Cardiac muscle cell (in vitro differentiated cells and primary cell): ENCODE measurements at regions not wholly inside any gene's neighbourhood (a gene's known extent, or its start where the extent isn't known, plus 50 kb on each side); places are given as distances from the start of the nearest gene placed in this dataset.
A peak's percentile ranks its signal among the peaks of the same experiment; 100 is the strongest.

Experiments
- DNase-seq, 2 donors: peaks; one replicate each; pipeline versions ENCODE4 v3.0.0 to v3.0.0-alpha.2; 2010 to 2017; ENCODE audit warnings: low read depth in 1 of 2, low spot score in 1 of 2
- H3K27ac ChIP-seq: fragments of 200-600 bp; sonication (generic); 2 replicates; pipeline ENCODE4 v1.5.1; 2016
- H3K27me3 ChIP-seq: fragments of 200-600 bp; sonication (generic); 2 replicates; pipeline ENCODE4 v1.6.0; 2016; ENCODE audit warnings: control low read depth
- H3K36me3 ChIP-seq: fragments of 200-600 bp; sonication (generic); 2 replicates; pipeline ENCODE4 v1.5.1; 2016; ENCODE audit warnings: control low read depth
- H3K4me1 ChIP-seq: fragments of 200-600 bp; sonication (generic); 2 replicates; pipeline ENCODE4 v1.8.1; 2017; ENCODE audit warnings: low read depth, mild to moderate bottlenecking, mixed run types
- H3K4me3 ChIP-seq: fragments of 200-600 bp; sonication (generic); 2 replicates; pipeline ENCODE4 v1.5.1; 2016; ENCODE audit warnings: mild to moderate bottlenecking
- H3K9me3 ChIP-seq: fragments of 200-600 bp; sonication (generic); 2 replicates; pipeline ENCODE4 v1.5.1; 2017; ENCODE audit warnings: low read depth, mild to moderate bottlenecking, control low read depth
- CTCF ChIP-seq: IDR thresholded peaks from 2 replicates; pipeline ENCODE4 v1.5.1; 2012; ENCODE audit warnings: low read depth, mild to moderate bottlenecking, low read length

GRCh38 chr11:29306527-29306926, 710.3 kb downstream of the KCNA4 start:
- Histone ChIP-seq H3K27me3 (no peaks in the 10 kb centered on the region), H3K27ac (no peak overlapping the region), H3K4me3 (no peak overlapping the region), H3K9me3 (no peaks in the 10 kb centered on the region), H3K4me1 (no peaks in the 10 kb centered on the region), H3K36me3 (no peaks in the 10 kb centered on the region)
- no peak for TF ChIP-seq CTCF
- peak in 1 of 2 donors; percentile 92 for DNase-seq

DNA sequence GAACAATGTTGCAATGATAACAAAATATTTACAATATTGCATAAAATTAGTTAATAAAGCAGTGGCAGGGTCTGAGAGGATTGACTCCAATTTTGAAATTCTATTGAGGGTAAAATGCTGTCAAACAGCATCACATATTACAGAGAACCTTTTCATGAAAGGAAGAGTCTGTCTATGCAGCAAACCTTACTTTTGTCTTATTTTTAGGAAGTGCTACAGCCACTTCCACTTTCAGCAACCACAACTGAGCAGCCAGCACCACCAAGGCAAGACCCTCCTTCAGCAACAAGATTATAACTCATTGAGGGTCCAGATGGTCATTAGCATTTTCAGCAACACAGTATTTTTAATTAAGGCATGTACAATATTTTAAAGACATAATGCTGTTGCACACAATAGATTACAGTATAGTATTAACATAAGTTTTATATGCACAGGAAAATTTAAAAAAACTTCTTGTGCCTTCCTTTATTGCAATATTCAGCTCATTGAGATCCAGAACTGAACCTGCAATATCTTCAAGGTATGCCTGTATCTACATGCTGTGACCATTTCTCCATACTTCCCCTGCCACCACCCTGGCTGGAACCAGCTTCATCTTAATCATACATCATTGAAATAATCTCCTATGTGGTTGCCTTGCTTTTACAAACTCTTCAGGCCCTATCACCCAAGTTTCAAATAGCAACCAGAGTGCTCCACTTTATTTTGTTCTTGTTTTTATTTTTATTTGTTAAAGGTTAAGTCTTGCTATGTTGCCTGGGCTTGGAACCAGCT, 711.2 kb downstream of the KCNA4 start:
- Histone ChIP-seq H3K4me3 (no peak overlapping the region), H3K4me1 (no peaks in the 10 kb centered on the region), H3K36me3 (no peaks in the 10 kb centered on the region), H3K27me3 (no peaks in the 10 kb centered on the region), H3K27ac (no peak overlapping the region), H3K9me3 (no peaks in the 10 kb centered on the region)
- TF ChIP-seq CTCF: no peak
- no peak for DNase-seq

DNA sequence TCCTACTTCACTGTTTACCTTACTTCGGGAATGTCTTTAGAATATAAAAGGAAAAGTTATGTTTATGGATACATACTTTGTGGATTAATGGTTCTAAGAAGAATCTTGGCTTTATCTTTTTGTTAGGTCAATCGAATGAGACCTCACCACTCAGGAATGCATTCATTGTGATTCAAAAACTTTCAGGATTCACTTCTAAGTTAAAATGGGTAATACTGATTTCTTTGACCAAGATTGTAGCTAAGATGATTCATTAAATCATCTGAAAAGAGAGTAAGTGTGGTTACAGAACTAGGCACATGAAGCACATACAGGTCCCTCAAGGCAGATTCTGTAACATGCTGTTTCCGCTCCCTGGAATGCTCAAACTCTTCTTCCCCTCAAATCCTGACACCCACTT, 716.4 kb downstream of the KCNA4 start:
- Histone ChIP-seq H3K4me1 (no peaks in the 10 kb centered on the region), H3K4me3 (no peak overlapping the region), H3K27me3 (no peaks in the 10 kb centered on the region), H3K9me3 (no peaks in the 10 kb centered on the region), H3K27ac (no peak overlapping the region), H3K36me3 (no peaks in the 10 kb centered on the region)
- TF ChIP-seq CTCF: no peak
- peak in 1 of 2 donors; percentile 60 for DNase-seq

DNA sequence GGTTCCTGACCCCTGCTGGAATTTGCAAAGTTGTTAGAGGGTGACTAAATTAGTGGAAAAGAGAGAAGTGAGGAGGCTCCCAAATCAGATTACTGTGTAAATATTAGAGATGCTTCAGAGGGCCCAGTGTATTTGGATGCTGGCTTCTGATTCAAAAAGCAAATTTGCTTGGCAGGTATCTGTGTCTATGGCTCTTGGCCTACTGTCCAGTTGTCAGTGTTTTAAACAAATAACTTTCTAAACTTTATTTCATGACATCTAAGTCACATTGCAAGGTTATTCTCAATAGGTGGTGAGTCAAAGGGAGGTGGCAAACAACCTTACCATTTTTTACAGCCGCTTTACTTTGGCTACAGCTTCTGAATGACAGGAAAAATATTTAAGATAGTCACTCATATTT, 720.1 kb downstream of the KCNA4 start:
- no peak for DNase-seq
- no peaks in the 10 kb centered on the region for H3K36me3 ChIP-seq
- TF ChIP-seq CTCF: no peak
- no peak overlapping the region for H3K27ac ChIP-seq
- no peak overlapping the region for H3K4me3 ChIP-seq
- H3K4me1 ChIP-seq: no peaks in the 10 kb centered on the region
- H3K9me3 ChIP-seq: no peaks in the 10 kb centered on the region
- H3K27me3 ChIP-seq: no peaks in the 10 kb centered on the region

DNA sequence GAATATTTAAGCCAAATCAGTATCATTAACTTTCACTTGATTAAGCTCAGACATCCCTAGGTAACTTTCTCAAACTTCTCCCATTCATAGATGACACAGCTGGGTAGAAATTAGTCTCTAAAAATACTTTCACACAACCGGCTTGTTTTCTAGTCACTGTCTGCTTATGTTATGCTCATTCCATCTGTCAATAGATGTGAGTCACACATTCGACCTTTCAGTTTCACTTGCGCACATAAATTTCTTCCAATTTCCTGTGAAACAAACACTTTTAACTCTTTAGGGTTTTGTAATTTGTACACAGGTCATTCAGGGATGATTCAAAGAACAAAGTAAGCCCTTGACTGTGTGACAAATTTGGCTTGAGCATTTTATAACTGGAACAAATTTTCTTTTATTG, 723.0 kb downstream of the KCNA4 start:
- Histone ChIP-seq H3K27me3 (no peaks in the 10 kb centered on the region), H3K4me3 (no peak overlapping the region), H3K4me1 (no peaks in the 10 kb centered on the region), H3K9me3 (no peaks in the 10 kb centered on the region), H3K36me3 (no peaks in the 10 kb centered on the region), H3K27ac (no peak overlapping the region)
- peak in 1 of 2 donors; percentile 61 for DNase-seq
- TF ChIP-seq CTCF: no peak
